Tibial nerve (tissue), 4 donors: ENCODE measurements at regions not wholly inside any gene's neighbourhood (a gene's known extent, or its start where the extent isn't known, plus 50 kb on each side); places are given as distances from the start of the nearest gene placed in this dataset.

Source experiments
- EP300 ChIP-seq, 2 donors: sonication (generic); formaldehyde crosslinking; IDR thresholded peaks; one replicate each; pipeline ENCODE4 v1.6.1; 2017; ENCODE audit warnings: antibody characterized with exemption in 2 of 2, mild to moderate bottlenecking in 1 of 2
- TF ChIP-seq, protein P1 (sequence below), 5 experiments: fragments of 200-600 bp in 3 of 5; fragments of 450-650 bp in 2 of 5; sonication (generic) in 3 of 5; IDR thresholded peaks; one replicate each; pipeline ENCODE4 v1.5.1; 2016 to 2019; ENCODE audit warnings: antibody characterized with exemption in 5 of 5, mild to moderate bottlenecking in 3 of 5, moderate library complexity in 2 of 5

DNA sequence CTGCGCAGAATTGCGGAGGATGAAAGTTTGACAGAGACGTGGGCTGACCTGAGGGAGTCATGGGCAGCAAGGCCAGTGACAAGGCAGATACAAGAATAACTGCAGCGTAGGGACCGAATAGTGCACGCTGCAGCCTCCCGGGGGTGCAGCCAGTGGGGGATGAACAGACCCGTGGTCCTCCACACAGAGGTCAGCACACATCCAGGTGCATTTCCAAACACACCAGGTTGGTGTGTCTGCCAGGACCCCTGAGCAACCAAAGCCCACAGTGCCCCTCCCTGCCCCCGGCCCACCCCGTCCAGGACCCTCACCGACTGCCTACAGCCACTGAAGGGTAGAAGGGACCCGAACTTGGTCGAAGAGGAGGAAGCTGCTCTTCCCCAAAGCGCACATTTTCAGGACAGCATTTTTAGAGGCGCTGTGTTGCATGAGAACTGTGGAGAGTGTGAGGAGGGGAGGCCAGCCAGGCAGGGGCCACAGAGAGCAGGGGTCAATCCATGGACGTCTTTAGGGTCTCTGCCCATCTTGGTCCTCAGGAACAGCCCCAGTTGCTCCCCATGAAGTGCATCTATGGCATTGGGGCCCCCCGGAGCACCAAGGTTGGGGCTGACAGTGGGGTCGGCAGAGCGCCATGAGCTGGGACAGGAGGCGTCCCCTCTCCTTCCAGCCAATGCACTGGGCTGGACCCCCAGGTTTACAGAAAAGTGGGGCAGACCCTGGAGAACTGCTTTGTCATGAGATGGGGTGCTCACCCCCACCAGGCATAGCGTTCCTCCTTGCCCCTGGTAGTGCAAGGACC, 157.8 kb upstream of the AFDN start:
- TF ChIP-seq, protein P1, sequence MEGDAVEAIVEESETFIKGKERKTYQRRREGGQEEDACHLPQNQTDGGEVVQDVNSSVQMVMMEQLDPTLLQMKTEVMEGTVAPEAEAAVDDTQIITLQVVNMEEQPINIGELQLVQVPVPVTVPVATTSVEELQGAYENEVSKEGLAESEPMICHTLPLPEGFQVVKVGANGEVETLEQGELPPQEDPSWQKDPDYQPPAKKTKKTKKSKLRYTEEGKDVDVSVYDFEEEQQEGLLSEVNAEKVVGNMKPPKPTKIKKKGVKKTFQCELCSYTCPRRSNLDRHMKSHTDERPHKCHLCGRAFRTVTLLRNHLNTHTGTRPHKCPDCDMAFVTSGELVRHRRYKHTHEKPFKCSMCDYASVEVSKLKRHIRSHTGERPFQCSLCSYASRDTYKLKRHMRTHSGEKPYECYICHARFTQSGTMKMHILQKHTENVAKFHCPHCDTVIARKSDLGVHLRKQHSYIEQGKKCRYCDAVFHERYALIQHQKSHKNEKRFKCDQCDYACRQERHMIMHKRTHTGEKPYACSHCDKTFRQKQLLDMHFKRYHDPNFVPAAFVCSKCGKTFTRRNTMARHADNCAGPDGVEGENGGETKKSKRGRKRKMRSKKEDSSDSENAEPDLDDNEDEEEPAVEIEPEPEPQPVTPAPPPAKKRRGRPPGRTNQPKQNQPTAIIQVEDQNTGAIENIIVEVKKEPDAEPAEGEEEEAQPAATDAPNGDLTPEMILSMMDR (IDR thresholded peaks at IDR 0.05), result no peak
- no peak for TF ChIP-seq EP300 (IDR thresholded peaks at IDR 0.05)
